GM19467 (cell line): ENCODE measurements at regions not wholly inside any gene's neighbourhood (a gene's known extent, or its start where the extent isn't known, plus 50 kb on each side); places are given as distances from the start of the nearest gene placed in this dataset.
"Not testable (repeated sequence)": the region's sequence is repeated elsewhere in the genome, so short reads cannot be mapped to it uniquely, and the experiment has no call there.

Experiments
- ATAC-seq: cut with Tn5 transposase; IDR thresholded peaks from one replicate; pipeline ENCODE4 v1.9.1; 2021; ENCODE audit warnings: mild to moderate bottlenecking, moderate library complexity; ENCODE audit not compliant: unreplicated experiment

GRCh38 chr5:84961193-84961592 is 576.5 kb upstream of the EDIL3 start:
- ATAC-seq: no peak

GRCh38 chr5:84961903-84962302 is 577.2 kb upstream of the EDIL3 start:
- ATAC-seq: no peak

- no peak for ATAC-seq
These were observed 598.4 kb upstream of the EDIL3 start for GRCh38 chr5:84983093-84983492.

- ATAC-seq: no peak
These were observed 600.5 kb upstream of the EDIL3 start for GRCh38 chr5:84985148-84985547.

GRCh38 chr5:84986688-84987087 is 602.0 kb upstream of the EDIL3 start:
- ATAC-seq: no peak

- no peak for ATAC-seq
These were observed 616.0 kb upstream of the EDIL3 start for GRCh38 chr5:85000671-85001070.

GRCh38 chr5:85002026-85002425 is 617.3 kb upstream of the EDIL3 start:
- not testable (repeated sequence) for ATAC-seq

GRCh38 chr5:85010014-85010562 is 625.4 kb upstream of the EDIL3 start:
- ATAC-seq: no peak

GRCh38 chr5:85017261-85017660 is 632.6 kb upstream of the EDIL3 start:
- ATAC-seq: no peak

GRCh38 chr5:85030316-85031084 is 645.8 kb upstream of the EDIL3 start:
- no peak for ATAC-seq

GRCh38 chr5:85049020-85049419 is 664.3 kb upstream of the EDIL3 start:
- no peak for ATAC-seq

GRCh38 chr5:85052826-85053225 is 668.1 kb upstream of the EDIL3 start:
- no peak for ATAC-seq

GRCh38 chr5:85069659-85070640 is 685.3 kb upstream of the EDIL3 start:
- ATAC-seq: no peak

- no peak for ATAC-seq
These were observed 692.9 kb upstream of the EDIL3 start for GRCh38 chr5:85077581-85077980.

GRCh38 chr5:85096421-85096820 is 711.7 kb upstream of the EDIL3 start:
- ATAC-seq: no peak

GRCh38 chr5:85108471-85108870 is 723.8 kb upstream of the EDIL3 start:
- ATAC-seq: no peak

- ATAC-seq: no peak
These were observed 724.9 kb upstream of the EDIL3 start for GRCh38 chr5:85109616-85110015.

- ATAC-seq: no peak
These were observed 747.6 kb upstream of the EDIL3 start for GRCh38 chr5:85132269-85132668.

- ATAC-seq: no peak
These were observed 755.8 kb upstream of the EDIL3 start for GRCh38 chr5:85140471-85140870.

GRCh38 chr5:85143138-85143537 is 758.5 kb upstream of the EDIL3 start:
- ATAC-seq: no peak

GRCh38 chr5:85148701-85149100 is 764.0 kb upstream of the EDIL3 start:
- ATAC-seq: no peak

GRCh38 chr5:85159395-85159794 is 774.7 kb upstream of the EDIL3 start:
- ATAC-seq: no peak
